Neural cell (in vitro differentiated cells): ENCODE measurements at regions not wholly inside any gene's neighbourhood (a gene's known extent, or its start where the extent isn't known, plus 50 kb on each side); places are given as distances from the start of the nearest gene placed in this dataset.

ENCODE experiments used
- EP300 ChIP-seq: fragments of 450-650 bp; conservative IDR thresholded peaks from 2 replicates; pipeline ENCODE4 v1.6.1; 2014; ENCODE audit warnings: antibody characterized with exemption, mild to moderate bottlenecking, moderate library complexity; ENCODE audit not compliant: poor library complexity, severe bottlenecking
- EZH2 ChIP-seq: fragments of 200-600, 300-800 bp; shearing (Covaris generic), sonication (generic); IDR thresholded peaks from 2 replicates; pipeline ENCODE4 v1.6.1; 2014; ENCODE audit warnings: antibody characterized with exemption, low read length, borderline replicate concordance, mild to moderate bottlenecking; ENCODE audit not compliant: insufficient read depth, poor library complexity, severe bottlenecking
- POLR2AphosphoS5 ChIP-seq: IDR thresholded peaks from 2 replicates; pipeline ENCODE4 v1.6.1; 2012
- RAD21 ChIP-seq: fragments of 450-650 bp; conservative IDR thresholded peaks from 2 replicates; pipeline ENCODE4 v1.6.1; 2014; ENCODE audit warnings: antibody characterized with exemption, mild to moderate bottlenecking, moderate library complexity
- TF ChIP-seq, protein P1 (sequence below): fragments of 450-650 bp; IDR thresholded peaks from 2 replicates; pipeline ENCODE4 v1.5.1; 2014; ENCODE audit warnings: antibody characterized with exemption, mild to moderate bottlenecking, moderate library complexity; ENCODE audit not compliant: poor library complexity, severe bottlenecking
- TF ChIP-seq, protein P2 (sequence below): IDR thresholded peaks from 2 replicates; pipeline ENCODE4 v1.6.1; 2012; ENCODE audit warnings: borderline replicate concordance

DNA sequence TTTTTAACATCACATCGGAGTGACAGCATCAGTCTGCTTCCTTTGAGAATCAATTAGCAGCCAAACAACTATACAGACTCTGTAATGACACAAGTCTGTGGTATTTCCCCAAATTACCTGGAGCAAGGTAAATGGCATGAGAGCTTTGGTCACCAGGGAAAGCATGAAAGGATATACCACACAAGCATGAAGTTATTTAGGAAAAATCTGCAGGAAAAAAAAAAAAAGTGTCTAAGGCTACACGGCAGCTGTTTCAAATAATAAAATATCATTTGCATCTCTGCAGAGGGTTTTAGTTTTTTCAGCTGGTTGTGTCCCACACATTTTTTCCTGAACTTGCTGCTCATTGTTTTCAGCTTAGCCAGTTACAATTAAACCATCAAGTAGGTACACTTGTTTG, 234.7 kb downstream of the TTLL7 start:
- TF ChIP-seq, protein P1, sequence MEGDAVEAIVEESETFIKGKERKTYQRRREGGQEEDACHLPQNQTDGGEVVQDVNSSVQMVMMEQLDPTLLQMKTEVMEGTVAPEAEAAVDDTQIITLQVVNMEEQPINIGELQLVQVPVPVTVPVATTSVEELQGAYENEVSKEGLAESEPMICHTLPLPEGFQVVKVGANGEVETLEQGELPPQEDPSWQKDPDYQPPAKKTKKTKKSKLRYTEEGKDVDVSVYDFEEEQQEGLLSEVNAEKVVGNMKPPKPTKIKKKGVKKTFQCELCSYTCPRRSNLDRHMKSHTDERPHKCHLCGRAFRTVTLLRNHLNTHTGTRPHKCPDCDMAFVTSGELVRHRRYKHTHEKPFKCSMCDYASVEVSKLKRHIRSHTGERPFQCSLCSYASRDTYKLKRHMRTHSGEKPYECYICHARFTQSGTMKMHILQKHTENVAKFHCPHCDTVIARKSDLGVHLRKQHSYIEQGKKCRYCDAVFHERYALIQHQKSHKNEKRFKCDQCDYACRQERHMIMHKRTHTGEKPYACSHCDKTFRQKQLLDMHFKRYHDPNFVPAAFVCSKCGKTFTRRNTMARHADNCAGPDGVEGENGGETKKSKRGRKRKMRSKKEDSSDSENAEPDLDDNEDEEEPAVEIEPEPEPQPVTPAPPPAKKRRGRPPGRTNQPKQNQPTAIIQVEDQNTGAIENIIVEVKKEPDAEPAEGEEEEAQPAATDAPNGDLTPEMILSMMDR = no peak
- TF ChIP-seq POLR2AphosphoS5 = no peak
- TF ChIP-seq, protein P2, sequence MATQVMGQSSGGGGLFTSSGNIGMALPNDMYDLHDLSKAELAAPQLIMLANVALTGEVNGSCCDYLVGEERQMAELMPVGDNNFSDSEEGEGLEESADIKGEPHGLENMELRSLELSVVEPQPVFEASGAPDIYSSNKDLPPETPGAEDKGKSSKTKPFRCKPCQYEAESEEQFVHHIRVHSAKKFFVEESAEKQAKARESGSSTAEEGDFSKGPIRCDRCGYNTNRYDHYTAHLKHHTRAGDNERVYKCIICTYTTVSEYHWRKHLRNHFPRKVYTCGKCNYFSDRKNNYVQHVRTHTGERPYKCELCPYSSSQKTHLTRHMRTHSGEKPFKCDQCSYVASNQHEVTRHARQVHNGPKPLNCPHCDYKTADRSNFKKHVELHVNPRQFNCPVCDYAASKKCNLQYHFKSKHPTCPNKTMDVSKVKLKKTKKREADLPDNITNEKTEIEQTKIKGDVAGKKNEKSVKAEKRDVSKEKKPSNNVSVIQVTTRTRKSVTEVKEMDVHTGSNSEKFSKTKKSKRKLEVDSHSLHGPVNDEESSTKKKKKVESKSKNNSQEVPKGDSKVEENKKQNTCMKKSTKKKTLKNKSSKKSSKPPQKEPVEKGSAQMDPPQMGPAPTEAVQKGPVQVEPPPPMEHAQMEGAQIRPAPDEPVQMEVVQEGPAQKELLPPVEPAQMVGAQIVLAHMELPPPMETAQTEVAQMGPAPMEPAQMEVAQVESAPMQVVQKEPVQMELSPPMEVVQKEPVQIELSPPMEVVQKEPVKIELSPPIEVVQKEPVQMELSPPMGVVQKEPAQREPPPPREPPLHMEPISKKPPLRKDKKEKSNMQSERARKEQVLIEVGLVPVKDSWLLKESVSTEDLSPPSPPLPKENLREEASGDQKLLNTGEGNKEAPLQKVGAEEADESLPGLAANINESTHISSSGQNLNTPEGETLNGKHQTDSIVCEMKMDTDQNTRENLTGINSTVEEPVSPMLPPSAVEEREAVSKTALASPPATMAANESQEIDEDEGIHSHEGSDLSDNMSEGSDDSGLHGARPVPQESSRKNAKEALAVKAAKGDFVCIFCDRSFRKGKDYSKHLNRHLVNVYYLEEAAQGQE = no peak
- TF ChIP-seq EZH2 = no peak
- no peak for TF ChIP-seq EP300
- no peak for TF ChIP-seq RAD21
